ENCODE measurements at regions not wholly inside any gene's neighbourhood (a gene's known extent, or its start where the extent isn't known, plus 50 kb on each side); places are given as distances from the start of the nearest gene placed in this dataset.

DNA sequence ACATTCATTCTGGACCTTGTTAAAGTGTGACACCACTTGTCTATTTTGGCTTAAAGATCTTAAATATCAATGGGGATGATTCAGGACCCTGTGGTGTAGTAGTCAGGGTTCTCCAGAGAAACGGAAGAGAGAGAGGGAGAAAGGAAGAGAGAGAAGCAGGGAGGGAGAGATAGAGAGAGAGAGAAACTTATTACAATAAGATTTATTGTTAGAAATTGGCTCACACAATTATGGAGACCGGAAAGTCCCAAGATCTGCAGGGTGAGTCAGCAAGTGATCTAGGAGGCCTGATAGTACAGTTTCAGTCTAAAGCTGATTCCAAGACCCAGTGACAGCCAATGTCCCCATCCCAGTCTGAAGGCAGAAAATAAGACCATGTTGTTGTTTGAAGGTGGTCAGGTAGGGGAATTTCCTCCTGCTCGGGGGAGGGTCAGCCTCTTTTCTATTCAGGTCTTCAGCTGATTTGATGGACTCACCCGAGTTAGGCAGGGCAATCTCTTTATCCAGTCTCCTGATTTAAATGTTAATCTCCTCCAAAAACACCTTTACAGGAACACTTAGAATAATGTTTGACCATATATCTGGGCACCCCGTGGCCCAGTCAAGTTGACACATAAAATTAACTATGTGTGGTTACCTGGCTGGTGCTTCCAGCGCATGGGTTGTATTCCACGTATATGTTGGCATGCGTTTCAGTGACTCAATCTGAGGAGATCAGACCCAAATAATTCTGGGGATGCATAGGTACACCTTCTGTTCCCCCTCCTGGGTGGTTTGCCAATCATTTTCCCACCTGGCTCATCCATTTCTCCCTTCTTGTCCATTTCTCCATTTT is 1350.5 kb downstream of the TBC1D22A start:
- 6% methylated on average over 8 of the region's 8 CpGs for WGBS (ENCODE audit: low lambda C conversion rate)
- H3K9me3 ChIP-seq (ENCODE audit: low read length), result no peaks in the 10 kb centered on the region
- ChIA-PET POLR2A (no interaction called here), CTCF (ENCODE audit: low intra/inter-chr PET ratio, low total read pairs) (no interaction called here)
- no peak overlapping the region for H3K4me3 ChIP-seq (replicated peaks in 1 of 3; ENCODE audit: insufficient read depth in 1 of 3, low read depth in 2 of 3, low read length in 3 of 3)
- no peaks in the 10 kb centered on the region for H3K36me3 ChIP-seq (replicated peaks in 1 of 2; ENCODE audit: control insufficient read depth in 1 of 2, insufficient read depth in 2 of 2, low read length in 2 of 2)
- no peaks in the 10 kb centered on the region for H3K4me1 ChIP-seq (ENCODE audit: insufficient read depth, low read length)
- DNase-seq (ENCODE audit: low spot score), result no peak
- H2AFZ ChIP-seq (ENCODE audit: low read length), result no peak overlapping the region
- H3K27ac ChIP-seq (ENCODE audit: extremely low read length, insufficient read depth, low read length), result no peak overlapping the region
- no peaks in the 10 kb centered on the region for H3K79me2 ChIP-seq (ENCODE audit: insufficient read depth, low read length)
- H3K27me3 ChIP-seq (ENCODE audit: control insufficient read depth in 1 of 2, insufficient read depth in 2 of 2, low read length in 2 of 2), result no peaks in the 10 kb centered on the region; a peak in 1 of 5 replicates
- FAIRE-seq, result no peak
- ATAC-seq, result no peak
- BruUV-seq (replicated peaks), result no TSS peak
- H4K20me1 ChIP-seq (ENCODE audit: insufficient read depth, low read length), result no peaks in the 10 kb centered on the region
- H3K4me2 ChIP-seq (ENCODE audit: low read depth, low read length), result no peak overlapping the region
- intact Hi-C loops (cut with micrococcal nuclease; ENCODE audit: unreplicated experiment), result no loop called here
- in situ Hi-C loops (cut with HindIII; ENCODE audit: extremely low pct_ligation_motif_present, low pct_unique_long_range_greater_than_20kb), result no loop called here
- no peak overlapping the region for H3K9ac ChIP-seq (ENCODE audit: insufficient read depth, low read depth, low read length)
- TF ChIP-seq NCOA2 (CRISPR knock-in tag; IDR thresholded peaks at IDR 0.05) (no peak), ZNF496 (CRISPR knock-in tag; IDR thresholded peaks at IDR 0.05; ENCODE audit: insufficient replicate concordance) (no peak), MAF1 (CRISPR knock-in tag; IDR thresholded peaks at IDR 0.05; ENCODE audit: borderline replicate concordance) (no peak), ZNF354B (CRISPR knock-in tag; IDR thresholded peaks at IDR 0.05) (no peak), ZFP36L1 (CRISPR knock-in tag; IDR thresholded peaks at IDR 0.05) (no peak), SP4 (CRISPR knock-in tag; IDR thresholded peaks at IDR 0.05) (no peak), ZNF570 (CRISPR knock-in tag; IDR thresholded peaks at IDR 0.05; ENCODE audit: borderline replicate concordance) (no peak), ZNF572 (CRISPR knock-in tag; IDR thresholded peaks at IDR 0.05) (no peak), TP53 (CRISPR knock-in tag; conservative IDR thresholded peaks at IDR 0.05) (no peak), HDAC1 (CRISPR knock-in tag; IDR thresholded peaks at IDR 0.05) (no peak), ZNF484 (CRISPR knock-in tag; IDR thresholded peaks at IDR 0.05; ENCODE audit: borderline replicate concordance, low read depth) (no peak), ZBTB1 (CRISPR knock-in tag; IDR thresholded peaks at IDR 0.05; ENCODE audit: borderline replicate concordance) (no peak)
- TF ChIP-seq, protein P1, sequence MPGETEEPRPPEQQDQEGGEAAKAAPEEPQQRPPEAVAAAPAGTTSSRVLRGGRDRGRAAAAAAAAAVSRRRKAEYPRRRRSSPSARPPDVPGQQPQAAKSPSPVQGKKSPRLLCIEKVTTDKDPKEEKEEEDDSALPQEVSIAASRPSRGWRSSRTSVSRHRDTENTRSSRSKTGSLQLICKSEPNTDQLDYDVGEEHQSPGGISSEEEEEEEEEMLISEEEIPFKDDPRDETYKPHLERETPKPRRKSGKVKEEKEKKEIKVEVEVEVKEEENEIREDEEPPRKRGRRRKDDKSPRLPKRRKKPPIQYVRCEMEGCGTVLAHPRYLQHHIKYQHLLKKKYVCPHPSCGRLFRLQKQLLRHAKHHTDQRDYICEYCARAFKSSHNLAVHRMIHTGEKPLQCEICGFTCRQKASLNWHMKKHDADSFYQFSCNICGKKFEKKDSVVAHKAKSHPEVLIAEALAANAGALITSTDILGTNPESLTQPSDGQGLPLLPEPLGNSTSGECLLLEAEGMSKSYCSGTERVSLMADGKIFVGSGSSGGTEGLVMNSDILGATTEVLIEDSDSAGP (CRISPR knock-in tag; IDR thresholded peaks at IDR 0.05; ENCODE audit: borderline replicate concordance), result no peak
- TF ChIP-seq, protein P2, sequence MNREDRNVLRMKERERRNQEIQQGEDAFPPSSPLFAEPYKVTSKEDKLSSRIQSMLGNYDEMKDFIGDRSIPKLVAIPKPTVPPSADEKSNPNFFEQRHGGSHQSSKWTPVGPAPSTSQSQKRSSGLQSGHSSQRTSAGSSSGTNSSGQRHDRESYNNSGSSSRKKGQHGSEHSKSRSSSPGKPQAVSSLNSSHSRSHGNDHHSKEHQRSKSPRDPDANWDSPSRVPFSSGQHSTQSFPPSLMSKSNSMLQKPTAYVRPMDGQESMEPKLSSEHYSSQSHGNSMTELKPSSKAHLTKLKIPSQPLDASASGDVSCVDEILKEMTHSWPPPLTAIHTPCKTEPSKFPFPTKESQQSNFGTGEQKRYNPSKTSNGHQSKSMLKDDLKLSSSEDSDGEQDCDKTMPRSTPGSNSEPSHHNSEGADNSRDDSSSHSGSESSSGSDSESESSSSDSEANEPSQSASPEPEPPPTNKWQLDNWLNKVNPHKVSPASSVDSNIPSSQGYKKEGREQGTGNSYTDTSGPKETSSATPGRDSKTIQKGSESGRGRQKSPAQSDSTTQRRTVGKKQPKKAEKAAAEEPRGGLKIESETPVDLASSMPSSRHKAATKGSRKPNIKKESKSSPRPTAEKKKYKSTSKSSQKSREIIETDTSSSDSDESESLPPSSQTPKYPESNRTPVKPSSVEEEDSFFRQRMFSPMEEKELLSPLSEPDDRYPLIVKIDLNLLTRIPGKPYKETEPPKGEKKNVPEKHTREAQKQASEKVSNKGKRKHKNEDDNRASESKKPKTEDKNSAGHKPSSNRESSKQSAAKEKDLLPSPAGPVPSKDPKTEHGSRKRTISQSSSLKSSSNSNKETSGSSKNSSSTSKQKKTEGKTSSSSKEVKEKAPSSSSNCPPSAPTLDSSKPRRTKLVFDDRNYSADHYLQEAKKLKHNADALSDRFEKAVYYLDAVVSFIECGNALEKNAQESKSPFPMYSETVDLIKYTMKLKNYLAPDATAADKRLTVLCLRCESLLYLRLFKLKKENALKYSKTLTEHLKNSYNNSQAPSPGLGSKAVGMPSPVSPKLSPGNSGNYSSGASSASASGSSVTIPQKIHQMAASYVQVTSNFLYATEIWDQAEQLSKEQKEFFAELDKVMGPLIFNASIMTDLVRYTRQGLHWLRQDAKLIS (CRISPR knock-in tag; IDR thresholded peaks at IDR 0.05), result no peak
- TF ChIP-seq, protein P3, sequence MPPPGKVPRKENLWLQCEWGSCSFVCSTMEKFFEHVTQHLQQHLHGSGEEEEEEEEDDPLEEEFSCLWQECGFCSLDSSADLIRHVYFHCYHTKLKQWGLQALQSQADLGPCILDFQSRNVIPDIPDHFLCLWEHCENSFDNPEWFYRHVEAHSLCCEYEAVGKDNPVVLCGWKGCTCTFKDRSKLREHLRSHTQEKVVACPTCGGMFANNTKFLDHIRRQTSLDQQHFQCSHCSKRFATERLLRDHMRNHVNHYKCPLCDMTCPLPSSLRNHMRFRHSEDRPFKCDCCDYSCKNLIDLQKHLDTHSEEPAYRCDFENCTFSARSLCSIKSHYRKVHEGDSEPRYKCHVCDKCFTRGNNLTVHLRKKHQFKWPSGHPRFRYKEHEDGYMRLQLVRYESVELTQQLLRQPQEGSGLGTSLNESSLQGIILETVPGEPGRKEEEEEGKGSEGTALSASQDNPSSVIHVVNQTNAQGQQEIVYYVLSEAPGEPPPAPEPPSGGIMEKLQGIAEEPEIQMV (CRISPR knock-in tag; IDR thresholded peaks at IDR 0.05; ENCODE audit: low read depth), result no peak
- TF ChIP-seq, protein P4, sequence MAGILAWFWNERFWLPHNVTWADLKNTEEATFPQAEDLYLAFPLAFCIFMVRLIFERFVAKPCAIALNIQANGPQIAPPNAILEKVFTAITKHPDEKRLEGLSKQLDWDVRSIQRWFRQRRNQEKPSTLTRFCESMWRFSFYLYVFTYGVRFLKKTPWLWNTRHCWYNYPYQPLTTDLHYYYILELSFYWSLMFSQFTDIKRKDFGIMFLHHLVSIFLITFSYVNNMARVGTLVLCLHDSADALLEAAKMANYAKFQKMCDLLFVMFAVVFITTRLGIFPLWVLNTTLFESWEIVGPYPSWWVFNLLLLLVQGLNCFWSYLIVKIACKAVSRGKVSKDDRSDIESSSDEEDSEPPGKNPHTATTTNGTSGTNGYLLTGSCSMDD (CRISPR knock-in tag; IDR thresholded peaks at IDR 0.05), result no peak

Measured in HepG2 (cell line).